ENCODE measurements at regions not wholly inside any gene's neighbourhood (a gene's known extent, or its start where the extent isn't known, plus 50 kb on each side); places are given as distances from the start of the nearest gene placed in this dataset.

DNA sequence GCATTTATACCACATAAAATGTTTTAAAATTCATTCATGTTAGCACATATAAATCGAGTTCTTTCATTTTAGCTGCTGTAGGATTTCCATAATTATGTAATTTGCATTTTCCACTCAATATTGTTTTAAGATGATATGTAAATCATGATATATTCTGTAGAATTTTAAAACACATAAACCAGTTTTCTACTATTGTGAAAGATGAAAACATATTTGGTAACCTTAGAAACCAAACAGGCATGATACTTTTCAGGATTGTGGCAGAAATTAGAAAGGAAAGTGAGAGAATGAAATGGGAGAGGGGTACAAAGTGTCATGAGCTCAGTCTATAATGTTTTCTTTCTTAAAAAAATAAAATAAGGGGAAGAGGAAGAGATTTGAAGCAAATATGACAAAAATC, 269.3 kb downstream of the PPP1R3A start:
- TF ChIP-seq, protein P1, sequence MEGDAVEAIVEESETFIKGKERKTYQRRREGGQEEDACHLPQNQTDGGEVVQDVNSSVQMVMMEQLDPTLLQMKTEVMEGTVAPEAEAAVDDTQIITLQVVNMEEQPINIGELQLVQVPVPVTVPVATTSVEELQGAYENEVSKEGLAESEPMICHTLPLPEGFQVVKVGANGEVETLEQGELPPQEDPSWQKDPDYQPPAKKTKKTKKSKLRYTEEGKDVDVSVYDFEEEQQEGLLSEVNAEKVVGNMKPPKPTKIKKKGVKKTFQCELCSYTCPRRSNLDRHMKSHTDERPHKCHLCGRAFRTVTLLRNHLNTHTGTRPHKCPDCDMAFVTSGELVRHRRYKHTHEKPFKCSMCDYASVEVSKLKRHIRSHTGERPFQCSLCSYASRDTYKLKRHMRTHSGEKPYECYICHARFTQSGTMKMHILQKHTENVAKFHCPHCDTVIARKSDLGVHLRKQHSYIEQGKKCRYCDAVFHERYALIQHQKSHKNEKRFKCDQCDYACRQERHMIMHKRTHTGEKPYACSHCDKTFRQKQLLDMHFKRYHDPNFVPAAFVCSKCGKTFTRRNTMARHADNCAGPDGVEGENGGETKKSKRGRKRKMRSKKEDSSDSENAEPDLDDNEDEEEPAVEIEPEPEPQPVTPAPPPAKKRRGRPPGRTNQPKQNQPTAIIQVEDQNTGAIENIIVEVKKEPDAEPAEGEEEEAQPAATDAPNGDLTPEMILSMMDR (IDR thresholded peaks at IDR 0.05; ENCODE audit: insufficient read depth, low read depth, low read length, missing control alignments) = no peak
- H3K4me3 ChIP-seq (ENCODE audit: low read depth, low read length) = no peak overlapping the region

DNA sequence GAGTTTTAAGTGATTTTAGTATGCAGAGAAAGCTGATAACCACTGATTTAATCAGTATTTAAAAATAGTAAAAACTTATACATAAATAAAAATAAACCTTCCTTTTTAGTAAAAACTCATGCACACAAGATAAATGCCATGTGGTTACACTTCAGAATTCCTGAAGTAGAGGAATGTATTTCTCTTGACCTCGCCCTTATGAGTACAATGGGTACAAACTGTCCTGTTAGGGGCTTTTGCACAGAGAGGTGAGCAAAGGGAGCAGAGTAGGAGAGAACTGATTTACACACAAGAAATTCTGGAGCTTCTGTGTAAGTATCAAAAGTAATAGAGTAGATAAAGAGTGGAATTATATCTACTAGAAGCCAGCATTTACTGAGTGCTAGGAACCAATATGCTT, 279.6 kb downstream of the PPP1R3A start:
- TF ChIP-seq, protein P1 (IDR thresholded peaks at IDR 0.05; ENCODE audit: insufficient read depth, low read depth, low read length, missing control alignments) = no peak
- no peak for DNase-seq (ENCODE audit: low read depth)
- no peak overlapping the region for H3K4me3 ChIP-seq (ENCODE audit: low read depth, low read length)

More for the DNA sequence above, 269.3 kb downstream of the PPP1R3A start:
- no peak for DNase-seq (ENCODE audit: low read depth)

DNA sequence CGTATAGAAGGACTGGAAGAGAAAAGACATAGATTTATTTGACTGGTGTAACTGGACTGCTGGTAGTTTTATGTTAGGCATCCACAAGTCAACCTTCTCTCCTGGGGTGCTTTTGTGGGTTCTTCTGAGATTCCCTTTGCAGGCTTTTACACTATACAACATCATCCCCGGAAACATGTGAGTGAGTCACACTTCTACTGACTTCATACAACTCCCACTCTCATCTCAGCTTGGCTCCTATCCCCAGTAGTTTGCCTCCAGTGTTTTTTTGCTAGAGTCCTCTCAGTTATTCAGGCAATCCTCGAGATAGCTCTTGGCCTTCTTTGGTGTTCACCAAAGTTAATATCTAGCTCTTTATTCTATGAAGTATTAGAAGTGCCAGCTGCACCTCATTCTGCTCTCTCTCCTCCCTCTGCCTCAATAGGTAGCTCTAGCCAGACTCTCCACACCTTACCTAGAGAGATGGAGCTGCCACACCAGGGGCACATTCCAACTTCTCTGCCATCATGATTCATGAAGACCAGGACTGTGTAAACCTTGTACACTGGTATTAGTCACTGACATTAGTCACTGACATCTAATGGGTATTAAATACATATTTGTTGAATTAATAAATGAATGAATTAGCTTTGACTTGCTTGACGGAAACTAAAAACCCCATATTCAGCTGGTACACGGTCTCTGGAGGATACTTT, 281.9 kb downstream of the PPP1R3A start:
- DNase-seq (ENCODE audit: low read depth) = no peak
- TF ChIP-seq, protein P1 (IDR thresholded peaks at IDR 0.05; ENCODE audit: insufficient read depth, low read depth, low read length, missing control alignments) = no peak
- H3K4me3 ChIP-seq (ENCODE audit: low read depth, low read length) = no peak overlapping the region

DNA sequence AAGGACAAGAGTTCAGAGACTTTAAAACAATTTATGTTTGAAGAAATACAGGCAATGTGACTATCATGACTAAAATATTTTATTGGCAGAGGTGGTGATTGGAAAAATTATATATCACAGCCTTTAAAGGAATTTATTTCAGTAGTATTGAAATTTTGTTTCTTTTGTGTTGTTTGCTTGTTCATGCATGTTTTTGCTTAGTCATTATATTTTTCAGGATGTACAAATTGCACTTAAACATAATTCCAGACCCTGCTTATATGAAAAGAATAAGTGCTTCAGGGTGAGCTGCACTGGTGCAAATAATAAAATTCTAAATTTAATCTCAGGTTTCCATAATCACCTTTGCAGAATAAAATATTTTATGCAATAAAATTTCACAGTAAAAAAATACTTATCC, 283.3 kb downstream of the PPP1R3A start:
- H3K4me3 ChIP-seq (ENCODE audit: low read depth, low read length) = no peak overlapping the region
- TF ChIP-seq, protein P1 (IDR thresholded peaks at IDR 0.05; ENCODE audit: insufficient read depth, low read depth, low read length, missing control alignments) = no peak
- no peak for DNase-seq (ENCODE audit: low read depth)

DNA sequence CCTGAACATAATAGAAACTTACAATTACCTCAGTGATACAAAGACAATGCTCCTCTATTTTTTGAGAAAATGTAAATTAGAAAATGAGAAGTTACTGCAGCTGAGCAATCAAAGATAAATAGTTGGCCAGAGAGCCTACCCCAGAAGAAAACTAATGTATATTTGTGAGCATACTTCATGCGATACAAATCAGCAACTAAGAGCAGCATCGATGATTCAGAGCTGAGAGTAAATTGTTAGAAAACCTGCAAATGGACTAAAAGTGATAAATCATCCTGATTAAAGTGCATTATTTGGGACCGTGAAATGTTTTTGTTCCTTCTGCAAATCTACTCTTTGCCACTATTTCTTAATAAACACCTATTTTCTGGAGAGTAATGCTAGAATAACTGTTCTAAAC, 285.7 kb downstream of the PPP1R3A start:
- TF ChIP-seq, protein P1 (IDR thresholded peaks at IDR 0.05; ENCODE audit: insufficient read depth, low read depth, low read length, missing control alignments) = no peak
- no peak overlapping the region for H3K4me3 ChIP-seq (ENCODE audit: low read depth, low read length)
- DNase-seq (ENCODE audit: low read depth) = no peak

DNA sequence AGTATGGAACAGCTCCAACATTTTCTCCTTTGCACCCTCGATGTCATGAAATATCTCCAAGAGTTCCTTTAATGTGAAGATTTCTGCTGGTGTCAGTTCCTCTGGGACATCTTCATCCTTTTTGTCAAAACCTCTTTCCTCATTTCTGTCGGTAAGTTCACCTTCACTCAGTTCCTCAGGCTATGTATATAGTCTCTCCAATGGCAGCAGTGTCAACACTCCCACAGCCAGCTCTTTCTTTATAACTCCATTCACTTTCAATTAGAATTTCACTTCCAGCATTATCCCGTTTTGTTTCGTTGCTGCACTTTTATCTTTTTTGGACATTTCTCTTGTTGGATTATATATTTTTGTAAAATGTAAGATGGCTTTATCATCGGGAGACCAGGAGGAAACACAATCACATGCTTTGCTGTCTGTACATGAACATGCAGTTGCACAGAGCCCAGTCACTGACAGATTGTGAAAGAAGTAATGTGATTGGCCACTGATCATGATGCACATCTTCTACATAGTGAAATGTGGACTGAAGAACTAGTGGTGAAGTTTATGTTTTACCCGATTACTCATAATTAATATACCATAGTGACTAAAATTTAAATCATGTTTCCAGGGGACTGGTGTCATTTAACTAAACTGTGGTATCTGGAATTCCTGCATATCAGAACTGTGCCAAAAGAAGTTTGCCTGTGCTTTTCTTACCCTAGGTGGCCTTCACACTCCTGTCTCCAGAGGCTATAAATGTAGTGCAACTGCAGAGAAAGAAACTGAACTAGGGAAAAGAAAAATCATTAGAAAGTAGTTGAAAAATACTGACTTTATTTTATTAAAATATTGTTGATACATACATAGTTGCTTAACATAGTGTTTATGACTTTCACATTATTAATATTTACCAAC, 289.6 kb downstream of the PPP1R3A start:
- no peak overlapping the region for H3K4me3 ChIP-seq (ENCODE audit: low read depth, low read length)
- TF ChIP-seq, protein P1 (IDR thresholded peaks at IDR 0.05; ENCODE audit: insufficient read depth, low read depth, low read length, missing control alignments) = no peak
- DNase-seq (ENCODE audit: low read depth) = peak; percentile 3
